Amygdala (tissue), 56 donors: ENCODE measurements at regions not wholly inside any gene's neighbourhood (a gene's known extent, or its start where the extent isn't known, plus 50 kb on each side); places are given as distances from the start of the nearest gene placed in this dataset.

Experiments
- DNase-seq, 56 donors: peaks; one replicate each; lab custom pipeline; 2025; lab: John Stamatoyannopoulos, UW

- DNase-seq = no peak
Measured at GRCh38 chr16:87170310-87170709, 146.9 kb downstream of the C16orf95 start.

GRCh38 chr16:87171723-87172122 is 145.5 kb downstream of the C16orf95 start:
- DNase-seq = no peak

- DNase-seq = no peak
Measured at GRCh38 chr16:87172632-87173031, 144.6 kb downstream of the C16orf95 start.

GRCh38 chr16:87173294-87173893 is 143.8 kb downstream of the C16orf95 start:
- no peak for DNase-seq

- no peak for DNase-seq
Measured at GRCh38 chr16:87174061-87174460, 143.1 kb downstream of the C16orf95 start.

- DNase-seq = no peak
Measured at GRCh38 chr16:87176735-87177134, 140.5 kb downstream of the C16orf95 start.

- no peak for DNase-seq
Measured at GRCh38 chr16:87177673-87178072, 139.5 kb downstream of the C16orf95 start.

- no peak for DNase-seq
Measured at GRCh38 chr16:87178177-87178863, 138.9 kb downstream of the C16orf95 start.

- DNase-seq = no peak
Measured at GRCh38 chr16:87178977-87179376, 138.2 kb downstream of the C16orf95 start.

GRCh38 chr16:87180069-87180468 is 137.1 kb downstream of the C16orf95 start:
- DNase-seq = no peak

GRCh38 chr16:87182759-87183158 is 134.4 kb downstream of the C16orf95 start:
- DNase-seq = no peak

GRCh38 chr16:87183647-87184046 is 133.5 kb downstream of the C16orf95 start:
- DNase-seq = no peak

GRCh38 chr16:87185308-87185707 is 131.9 kb downstream of the C16orf95 start:
- no peak for DNase-seq

- DNase-seq = no peak
Measured at GRCh38 chr16:87185983-87186382, 131.2 kb downstream of the C16orf95 start.

- no peak for DNase-seq
Measured at GRCh38 chr16:87186446-87186845, 130.7 kb downstream of the C16orf95 start.

GRCh38 chr16:87186876-87187533 is 130.2 kb downstream of the C16orf95 start:
- peak in 1 of 56 donors; percentile 6 for DNase-seq

- DNase-seq = peak in 1 of 56 donors; percentile 17
Measured at GRCh38 chr16:87188104-87188503, 129.1 kb downstream of the C16orf95 start.

- no peak for DNase-seq
Measured at GRCh38 chr16:87189426-87189825, 127.8 kb downstream of the C16orf95 start.

- DNase-seq = no peak
Measured at GRCh38 chr16:87190288-87191230, 126.6 kb downstream of the C16orf95 start.

GRCh38 chr16:87192452-87193073 is 124.6 kb downstream of the C16orf95 start:
- DNase-seq = no peak
